MM.1S (cell line): ENCODE measurements at regions not wholly inside any gene's neighbourhood (a gene's known extent, or its start where the extent isn't known, plus 50 kb on each side); places are given as distances from the start of the nearest gene placed in this dataset.

Experiments
- EZH2phosphoT487 ChIP-seq: fragments of 300-600 bp; sonication (generic); IDR thresholded peaks from 2 replicates; pipeline ENCODE4 v1.6.1; 2018; ENCODE audit warnings: antibody characterized with exemption, low read length
- TF ChIP-seq, protein P1 (sequence below): fragments of 300-600 bp; sonication (generic); IDR thresholded peaks from 2 replicates; pipeline ENCODE4 v1.5.1; 2016; ENCODE audit warnings: antibody characterized with exemption, low read length, mixed read lengths

DNA sequence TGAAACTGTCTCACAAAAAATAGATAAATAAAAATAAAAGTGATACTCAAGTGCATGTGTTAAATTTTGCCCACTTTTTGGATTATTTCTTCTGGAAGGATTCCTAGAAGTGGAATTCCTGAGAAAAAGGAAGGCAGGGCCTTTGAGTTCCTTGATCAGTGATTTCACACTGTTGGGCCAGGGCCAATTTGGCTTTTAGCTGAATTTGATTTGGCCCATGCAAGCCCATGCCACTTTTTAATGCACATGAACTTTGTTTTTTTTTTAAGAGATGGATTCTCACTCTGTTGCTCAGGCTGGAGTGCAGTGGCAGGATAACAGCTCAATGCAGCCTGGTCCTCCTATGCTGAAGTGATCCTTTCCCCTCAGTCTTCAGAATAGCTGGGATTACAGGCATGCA lies 96.3 kb downstream of the TNFRSF13B start:
- no peak for TF ChIP-seq EZH2phosphoT487
- TF ChIP-seq, protein P1, sequence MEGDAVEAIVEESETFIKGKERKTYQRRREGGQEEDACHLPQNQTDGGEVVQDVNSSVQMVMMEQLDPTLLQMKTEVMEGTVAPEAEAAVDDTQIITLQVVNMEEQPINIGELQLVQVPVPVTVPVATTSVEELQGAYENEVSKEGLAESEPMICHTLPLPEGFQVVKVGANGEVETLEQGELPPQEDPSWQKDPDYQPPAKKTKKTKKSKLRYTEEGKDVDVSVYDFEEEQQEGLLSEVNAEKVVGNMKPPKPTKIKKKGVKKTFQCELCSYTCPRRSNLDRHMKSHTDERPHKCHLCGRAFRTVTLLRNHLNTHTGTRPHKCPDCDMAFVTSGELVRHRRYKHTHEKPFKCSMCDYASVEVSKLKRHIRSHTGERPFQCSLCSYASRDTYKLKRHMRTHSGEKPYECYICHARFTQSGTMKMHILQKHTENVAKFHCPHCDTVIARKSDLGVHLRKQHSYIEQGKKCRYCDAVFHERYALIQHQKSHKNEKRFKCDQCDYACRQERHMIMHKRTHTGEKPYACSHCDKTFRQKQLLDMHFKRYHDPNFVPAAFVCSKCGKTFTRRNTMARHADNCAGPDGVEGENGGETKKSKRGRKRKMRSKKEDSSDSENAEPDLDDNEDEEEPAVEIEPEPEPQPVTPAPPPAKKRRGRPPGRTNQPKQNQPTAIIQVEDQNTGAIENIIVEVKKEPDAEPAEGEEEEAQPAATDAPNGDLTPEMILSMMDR, result no peak
